ENCODE measurements at regions not wholly inside any gene's neighbourhood (a gene's known extent, or its start where the extent isn't known, plus 50 kb on each side); places are given as distances from the start of the nearest gene placed in this dataset.

GRCh38 chr2:8513601-8514273, 168.1 kb upstream of the ID2 start:
- TF ChIP-seq CTCF (IDR thresholded peaks at IDR 0.05; ENCODE audit: control insufficient read depth, extremely low read depth, insufficient read depth), result no peak
- H3K4me3 ChIP-seq (ENCODE audit: low read depth, low read length), result no peak overlapping the region
- no peak for DNase-seq (ENCODE audit: low read depth)

GRCh38 chr2:8514274-8514662, 167.6 kb upstream of the ID2 start:
- no peak for TF ChIP-seq CTCF (IDR thresholded peaks at IDR 0.05; ENCODE audit: control insufficient read depth, extremely low read depth, insufficient read depth)
- H3K4me3 ChIP-seq (ENCODE audit: low read depth, low read length), result no peak overlapping the region
- DNase-seq (ENCODE audit: low read depth), result no peak

- no peak for TF ChIP-seq CTCF (IDR thresholded peaks at IDR 0.05; ENCODE audit: control insufficient read depth, extremely low read depth, insufficient read depth)
- no peak for DNase-seq (ENCODE audit: low read depth)
- no peak overlapping the region for H3K4me3 ChIP-seq (ENCODE audit: low read depth, low read length)
Observed at GRCh38 chr2:8514796-8515758, 166.8 kb upstream of the ID2 start.

GRCh38 chr2:8515864-8516533, 165.9 kb upstream of the ID2 start:
- DNase-seq (ENCODE audit: low read depth), result no peak
- no peak overlapping the region for H3K4me3 ChIP-seq (ENCODE audit: low read depth, low read length)
- no peak for TF ChIP-seq CTCF (IDR thresholded peaks at IDR 0.05; ENCODE audit: control insufficient read depth, extremely low read depth, insufficient read depth)

GRCh38 chr2:8517850-8518498, 163.9 kb upstream of the ID2 start:
- no peak overlapping the region for H3K4me3 ChIP-seq (ENCODE audit: low read depth, low read length)
- DNase-seq (ENCODE audit: low read depth), result no peak
- no peak for TF ChIP-seq CTCF (IDR thresholded peaks at IDR 0.05; ENCODE audit: control insufficient read depth, extremely low read depth, insufficient read depth)

GRCh38 chr2:8518979-8519668, 162.7 kb upstream of the ID2 start:
- H3K4me3 ChIP-seq (ENCODE audit: low read depth, low read length), result no peak overlapping the region
- TF ChIP-seq CTCF (IDR thresholded peaks at IDR 0.05; ENCODE audit: control insufficient read depth, extremely low read depth, insufficient read depth), result no peak
- DNase-seq (ENCODE audit: low read depth), result no peak
